ENCODE measurements at regions not wholly inside any gene's neighbourhood (a gene's known extent, or its start where the extent isn't known, plus 50 kb on each side); places are given as distances from the start of the nearest gene placed in this dataset.

GRCh38 chr10:64753516-64753915 is 1232.3 kb downstream of the REEP3 start:
- Histone ChIP-seq H3K9me2 (ENCODE audit: low read depth, low read length) (no peaks in the 10 kb centered on the region), H3K9ac (ENCODE audit: low read length) (no peak overlapping the region), H3K27me3 (ENCODE audit: insufficient read depth, low read length) (no peaks in the 10 kb centered on the region), H4K20me1 (ENCODE audit: insufficient read depth, low read length) (no peaks in the 10 kb centered on the region), H3F3A (ENCODE audit: insufficient read depth, low read length) (no peaks in the 10 kb centered on the region), H3K79me2 (ENCODE audit: insufficient read depth, low read length) (no peaks in the 10 kb centered on the region), H3K27ac (ENCODE audit: low read depth, low read length, poor library complexity, severe bottlenecking) (no peak overlapping the region), H3K4me3 (ENCODE audit: low read depth, low read length, poor library complexity, severe bottlenecking) (no peak overlapping the region), H3K36me3 (ENCODE audit: insufficient read depth, low read length) (no peaks in the 10 kb centered on the region), H3K4me1 (ENCODE audit: insufficient read depth, low read length, severe bottlenecking) (no peaks in the 10 kb centered on the region), H2AFZ (ENCODE audit: low read length) (no peak overlapping the region), H3K9me3 (ENCODE audit: low read length) (no peaks in the 10 kb centered on the region), H3K4me2 (ENCODE audit: low read length) (no peak overlapping the region)
- TF ChIP-seq CTCF (IDR thresholded peaks at IDR 0.05; ENCODE audit: low read length), result no peak
- no peak for TF ChIP-seq EZH2 (IDR thresholded peaks at IDR 0.05; ENCODE audit: borderline replicate concordance, low read length)

DNA sequence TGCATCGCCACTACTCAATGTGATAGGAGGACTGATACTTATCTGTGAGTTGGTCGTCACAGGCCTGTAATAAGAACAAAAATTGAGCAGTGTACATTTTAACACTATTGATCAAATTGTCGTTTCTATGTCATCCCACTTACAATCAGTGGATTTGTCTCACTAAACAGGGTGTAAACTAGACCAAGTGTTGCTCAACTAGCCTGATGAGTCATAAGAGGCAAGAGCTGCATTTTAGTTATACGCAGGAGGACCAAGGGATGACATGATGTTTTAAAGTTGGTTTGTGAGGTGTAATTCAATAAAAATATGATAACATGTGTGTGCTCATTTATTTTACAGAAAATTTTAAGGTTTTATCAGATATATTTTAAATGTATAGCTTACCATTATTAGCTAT is 1239.2 kb downstream of the REEP3 start:
- Histone ChIP-seq H3K4me2 (ENCODE audit: low read length) (no peak overlapping the region), H3F3A (ENCODE audit: insufficient read depth, low read length) (no peaks in the 10 kb centered on the region), H3K9ac (ENCODE audit: low read length) (no peak overlapping the region), H3K9me2 (ENCODE audit: low read depth, low read length) (no peaks in the 10 kb centered on the region), H4K20me1 (ENCODE audit: insufficient read depth, low read length) (no peaks in the 10 kb centered on the region), H3K27ac (ENCODE audit: low read depth, low read length, poor library complexity, severe bottlenecking) (no peak overlapping the region), H3K36me3 (ENCODE audit: insufficient read depth, low read length) (no peaks in the 10 kb centered on the region), H3K4me3 (ENCODE audit: low read depth, low read length, poor library complexity, severe bottlenecking) (no peak overlapping the region), H3K4me1 (ENCODE audit: insufficient read depth, low read length, severe bottlenecking) (no peaks in the 10 kb centered on the region), H2AFZ (ENCODE audit: low read length) (no peak overlapping the region), H3K9me3 (ENCODE audit: low read length) (no peaks in the 10 kb centered on the region), H3K79me2 (ENCODE audit: insufficient read depth, low read length) (no peaks in the 10 kb centered on the region), H3K27me3 (ENCODE audit: insufficient read depth, low read length) (no peaks in the 10 kb centered on the region)
- TF ChIP-seq CTCF (IDR thresholded peaks at IDR 0.05; ENCODE audit: low read length) (no peak), EZH2 (IDR thresholded peaks at IDR 0.05; ENCODE audit: borderline replicate concordance, low read length) (no peak)

GRCh38 chr10:64762861-64763260 is 1241.7 kb downstream of the REEP3 start:
- TF ChIP-seq CTCF (IDR thresholded peaks at IDR 0.05; ENCODE audit: low read length) (no peak), EZH2 (IDR thresholded peaks at IDR 0.05; ENCODE audit: borderline replicate concordance, low read length) (no peak)
- H2AFZ ChIP-seq (ENCODE audit: low read length), result no peak overlapping the region
- H3K27ac ChIP-seq (ENCODE audit: low read depth, low read length, poor library complexity, severe bottlenecking), result no peak overlapping the region
- no peak overlapping the region for H3K4me2 ChIP-seq (ENCODE audit: low read length)
- no peaks in the 10 kb centered on the region for H3K4me1 ChIP-seq (ENCODE audit: insufficient read depth, low read length, severe bottlenecking)
- no peaks in the 10 kb centered on the region for H3K27me3 ChIP-seq (ENCODE audit: insufficient read depth, low read length)
- H3K9me3 ChIP-seq (ENCODE audit: low read length), result no peaks in the 10 kb centered on the region
- no peak overlapping the region for H3K4me3 ChIP-seq (ENCODE audit: low read depth, low read length, poor library complexity, severe bottlenecking)
- no peaks in the 10 kb centered on the region for H3F3A ChIP-seq (ENCODE audit: insufficient read depth, low read length)
- no peaks in the 10 kb centered on the region for H3K79me2 ChIP-seq (ENCODE audit: insufficient read depth, low read length)
- no peaks in the 10 kb centered on the region for H4K20me1 ChIP-seq (ENCODE audit: insufficient read depth, low read length)
- no peak overlapping the region for H3K9ac ChIP-seq (ENCODE audit: low read length)
- no peaks in the 10 kb centered on the region for H3K9me2 ChIP-seq (ENCODE audit: low read depth, low read length)
- no peaks in the 10 kb centered on the region for H3K36me3 ChIP-seq (ENCODE audit: insufficient read depth, low read length)
